Pancreas (tissue), 10 donors: ENCODE measurements at regions not wholly inside any gene's neighbourhood (a gene's known extent, or its start where the extent isn't known, plus 50 kb on each side); places are given as distances from the start of the nearest gene placed in this dataset.
A peak's percentile ranks its signal among the peaks of the same experiment; 100 is the strongest.

Source experiments
- ATAC-seq, 4 donors: fragments of 200-7000 bp; cut with Tn5 transposase; one replicate each; pipeline versions ENCODE4 v1.8.0 to v1.9.1; 2020; ENCODE audit warnings: mild to moderate bottlenecking in 4 of 4, moderate library complexity in 4 of 4
- DNase-seq, 6 donors: peaks; one replicate each; pipeline ENCODE4 v3.0.0-alpha.2; 2020
- FAIRE-seq: peaks from 2 replicates; lab custom pipeline; 2012; peaks lifted over from hg19 to GRCh38; lab: Jason Lieb, UNC
- H3K27ac ChIP-seq, 4 donors: fragments of 200-600 bp; sonication (generic); 1 replicate in 3 of 4; 2 replicates in 1 of 4; pipeline versions ENCODE4 v1.5.0 to v1.8.0; 2020
- H3K27me3 ChIP-seq, 4 donors: fragments of 200-600 bp; one replicate each; pipeline ENCODE4 v1.8.0; 2021
- H3K36me3 ChIP-seq, 3 donors: fragments of 200-600 bp; sonication (generic) in 1 of 3; one replicate each; pipeline versions ENCODE4 v1.5.0 to v1.8.0; 2020 to 2021
- H3K4me1 ChIP-seq, 3 donors: fragments of 200-600 bp; one replicate each; pipeline ENCODE4 v1.8.0; 2021
- H3K4me3 ChIP-seq, 4 donors: fragments of 200-600 bp; sonication (generic) in 2 of 4; one replicate each; pipeline versions ENCODE4 v1.5.0 to v1.8.0; 2020 to 2021
- H3K9me3 ChIP-seq, 4 donors: fragments of 200-600 bp; one replicate each; pipeline ENCODE4 v1.8.0; 2021
- CTCF ChIP-seq, 4 donors: fragments of 200-600 bp; sonication (generic) in 3 of 4; IDR thresholded peaks; one replicate each; pipeline versions ENCODE4 v1.5.0 to v1.8.0; 2021; ENCODE audit warnings: antibody characterized with exemption in 4 of 4
- WGBS, 2 donors: extraction: QIAGEN DNeasy Blood & Tissue Kit; methylation state at CpG; one replicate each; pipeline ENCODE4 v1.1.7; 2013; 5-methylcytosine and 5-hydroxymethylcytosine counted together
- intact Hi-C, 3 donors: fragments of 100-400 bp; cut with DNase I; formaldehyde crosslinking; loops; one replicate each; pipeline versions ENCODE4 v1.11.1 to v1.14.2; 2022
- donor health status: healthy with polysubstance abuse.
- donor health status: DM: no; HTN: no; CAD: no; lungs with moderate emphysema.
- donor health status: DM: no; HTN: no; CAD: no.
- donor health status: control.
- donor health status: control.
- donor health status: Bipolar disorder and iron deficiency.
- donor health status: DM: yes; HTN: yes; CAD: no.
- donor health status: DM: no; HTN: no; CAD: no.
- donor health status: DM: no; HTN: no; CAD: no.
- donor health status: DM: yes; HTN: yes; CAD: no.

- peak in 1 of 6 donors; percentile 15 for DNase-seq
- H3K36me3 ChIP-seq = no peaks in the 10 kb centered on the region
- 82 to 89% methylated on average over 8 of the region's 8 CpGs for WGBS, 2 donors
- no peaks in the 10 kb centered on the region for H3K27me3 ChIP-seq
- TF ChIP-seq CTCF (IDR thresholded peaks at IDR 0.05) = no peak
- no peaks in the 10 kb centered on the region for H3K4me1 ChIP-seq
- H3K4me3 ChIP-seq = no peak overlapping the region
- H3K9me3 ChIP-seq = no peaks in the 10 kb centered on the region
- no peak for FAIRE-seq
- ATAC-seq = no peak
- intact Hi-C loops = no loop called here
- no peak overlapping the region for H3K27ac ChIP-seq
Observed at GRCh38 chr5:41637424-41637823, 127.0 kb upstream of the PLCXD3 start.

- H3K9me3 ChIP-seq = no peaks in the 10 kb centered on the region
- FAIRE-seq (no peak), ATAC-seq (no peak), DNase-seq (no peak)
- no peaks in the 10 kb centered on the region for H3K4me1 ChIP-seq
- no peaks in the 10 kb centered on the region for H3K27me3 ChIP-seq
- intact Hi-C loops = no loop called here
- no peak for TF ChIP-seq CTCF (IDR thresholded peaks at IDR 0.05)
- no peaks in the 10 kb centered on the region for H3K36me3 ChIP-seq
- H3K27ac ChIP-seq = no peak overlapping the region
- 64 to 74% methylated on average over 2 of the region's 2 CpGs for WGBS, 2 donors
- H3K4me3 ChIP-seq = no peak overlapping the region
Observed at GRCh38 chr5:41636605-41637004, 126.2 kb upstream of the PLCXD3 start.

- H3K27ac ChIP-seq = no peak overlapping the region
- no peak for TF ChIP-seq CTCF (IDR thresholded peaks at IDR 0.05)
- intact Hi-C loops = no loop called here
- no peaks in the 10 kb centered on the region for H3K36me3 ChIP-seq
- H3K9me3 ChIP-seq = no peaks in the 10 kb centered on the region
- WGBS, 2 donors = 19 to 24% methylated on average over 1 of the region's 1 CpG
- ATAC-seq = peak in 2 of 4 donors; percentile 40 to 41
- no peaks in the 10 kb centered on the region for H3K4me1 ChIP-seq
- no peak overlapping the region for H3K4me3 ChIP-seq
- FAIRE-seq = no peak
- DNase-seq = no peak
- no peaks in the 10 kb centered on the region for H3K27me3 ChIP-seq
Observed at GRCh38 chr5:41629897-41630296, 119.5 kb upstream of the PLCXD3 start.

GRCh38 chr5:41625571-41625970 lies 115.2 kb upstream of the PLCXD3 start:
- Histone ChIP-seq H3K4me3 (no peak overlapping the region), H3K9me3 (no peaks in the 10 kb centered on the region), H3K27me3 (no peaks in the 10 kb centered on the region), H3K36me3 (no peaks in the 10 kb centered on the region), H3K4me1 (no peaks in the 10 kb centered on the region), H3K27ac (no peak overlapping the region)
- no peak for ATAC-seq
- no peak for TF ChIP-seq CTCF (IDR thresholded peaks at IDR 0.05)
- intact Hi-C loops = no loop called here
- no peak for DNase-seq
- FAIRE-seq = no peak

GRCh38 chr5:41621420-41621819 lies 111.0 kb upstream of the PLCXD3 start:
- no peak for FAIRE-seq
- Histone ChIP-seq H3K4me1 (no peaks in the 10 kb centered on the region), H3K27me3 (no peaks in the 10 kb centered on the region), H3K9me3 (no peaks in the 10 kb centered on the region), H3K36me3 (no peaks in the 10 kb centered on the region), H3K4me3 (no peak overlapping the region), H3K27ac (no peak overlapping the region)
- no peak for TF ChIP-seq CTCF (IDR thresholded peaks at IDR 0.05)
- 31 to 33% methylated on average over 2 of the region's 2 CpGs for WGBS, 2 donors
- no peak for DNase-seq
- intact Hi-C loops = no loop called here
- no peak for ATAC-seq
